B cell (primary cell): ENCODE measurements at regions not wholly inside any gene's neighbourhood (a gene's known extent, or its start where the extent isn't known, plus 50 kb on each side); places are given as distances from the start of the nearest gene placed in this dataset.
"Not testable (repeated sequence)": the region's sequence is repeated elsewhere in the genome, so short reads cannot be mapped to it uniquely, and the experiment has no call there.

ENCODE experiments used
- ATAC-seq: fragments of 200-7000 bp; cut with Tn5 transposase; one replicate; pipeline ENCODE4 v1.10.0; 2021; ENCODE audit warnings: low read depth, mild to moderate bottlenecking, moderate number of reproducible peaks, moderate library complexity
- CTCF ChIA-PET: fragments of 350-600 bp; sonication (Branson Sonifier 250); formaldehyde crosslinking; loops from one replicate; lab custom pipeline; 2021; ENCODE audit warnings: antibody characterized with exemption, inconsistent platforms; lab: Charles Lee
- POLR2A ChIA-PET: fragments of 350-600 bp; sonication (Branson Sonifier 250); formaldehyde crosslinking; loops from one replicate; lab custom pipeline; 2021; ENCODE audit warnings: antibody characterized with exemption; lab: Charles Lee
- DNase-seq: peaks from one replicate; pipeline ENCODE4 v3.0.0; 2013
- H2AFZ ChIP-seq: 2 replicates; pipeline ENCODE4 v1.6.1; 2012; ENCODE audit warnings: mild to moderate bottlenecking, low read depth, low read length; ENCODE audit not compliant: insufficient read depth, poor library complexity, severe bottlenecking
- H3K27ac ChIP-seq, 2 donors: 1 replicate in 1 of 2; 2 replicates in 1 of 2; pipeline ENCODE4 v1.5.1; 2012 to 2013; ENCODE audit warnings: low read length in 2 of 2, mild to moderate bottlenecking in 2 of 2, moderate library complexity in 1 of 2
- H3K27me3 ChIP-seq, 4 experiments: fragments of 200-600 bp in 1 of 4; sonication (generic) in 1 of 4; replicated peaks in 1 of 4; 1 replicate in 2 of 4; 2 replicates in 2 of 4; pipeline versions ENCODE4 v1.6.1 to v1.7.0; 2013 to 2016; ENCODE audit warnings: low read length in 3 of 4, mild to moderate bottlenecking in 2 of 4, mixed read lengths in 1 of 4, moderate library complexity in 1 of 4; ENCODE audit not compliant: insufficient read depth in 4 of 4, control insufficient read depth in 3 of 4; ENCODE audit errors: control extremely low read depth in 1 of 4
- H3K36me3 ChIP-seq, 2 experiments: replicated peaks in 1 of 2; 1 replicate in 1 of 2; 2 replicates in 1 of 2; pipeline versions ENCODE4 v1.6.1 to v1.7.1; 2013; ENCODE audit warnings: low read length in 1 of 2; ENCODE audit not compliant: insufficient read depth in 2 of 2, control insufficient read depth in 1 of 2; ENCODE audit errors: control extremely low read depth in 1 of 2, extremely low read depth in 1 of 2
- H3K4me1 ChIP-seq, 2 donors: fragments of 200-600 bp in 1 of 2; sonication (generic) in 1 of 2; 1 replicate in 1 of 2; 2 replicates in 1 of 2; pipeline versions ENCODE4 v1.5.1 to v1.6.1; 2013 to 2017; ENCODE audit warnings: low read length in 2 of 2; ENCODE audit not compliant: control insufficient read depth in 2 of 2, insufficient read depth in 2 of 2
- H3K4me2 ChIP-seq: replicated peaks from 2 replicates; pipeline ENCODE3; 2012; ENCODE audit warnings: mild to moderate bottlenecking, low read depth, low read length; ENCODE audit not compliant: poor library complexity, severe bottlenecking
- H3K4me3 ChIP-seq, 5 experiments: fragments of 200-600 bp in 1 of 5; sonication (generic) in 1 of 5; 1 replicate in 3 of 5; 2 replicates in 2 of 5; pipeline versions ENCODE4 v1.5.1 to v1.7.0; 2011 to 2016; ENCODE audit warnings: low read length in 4 of 5, mild to moderate bottlenecking in 4 of 5, low read depth in 2 of 5, control low read depth in 1 of 5, moderate library complexity in 1 of 5; ENCODE audit not compliant: insufficient read depth in 1 of 5; ENCODE audit errors: control extremely low read depth in 1 of 5, extremely low read depth in 1 of 5
- H3K79me2 ChIP-seq: fragments of 200-600 bp; sonication (generic); one replicate; pipeline ENCODE4 v1.6.0; 2016; ENCODE audit warnings: low read length; ENCODE audit not compliant: control insufficient read depth, insufficient read depth
- H3K9ac ChIP-seq: fragments of 200-600 bp; sonication (generic); 2 replicates; pipeline ENCODE4 v1.6.1; 2017; ENCODE audit warnings: mild to moderate bottlenecking, low read length, moderate library complexity
- H3K9me3 ChIP-seq, 3 donors: one replicate each; pipeline versions ENCODE4 v1.6.1 to v1.7.1; 2013; ENCODE audit warnings: low read length in 2 of 3; ENCODE audit not compliant: control insufficient read depth in 2 of 3, insufficient read depth in 1 of 3; ENCODE audit errors: control extremely low read depth in 1 of 3
- H4K20me1 ChIP-seq: 2 replicates; pipeline ENCODE4 v1.6.0; 2012; ENCODE audit warnings: mild to moderate bottlenecking, low read length; ENCODE audit not compliant: insufficient read depth, control insufficient read depth, poor library complexity, severe bottlenecking
- H3K27ac Mint-ChIP-seq: one replicate; pipeline ENCODE4 v1.8.0; 2021; ENCODE audit warnings: mixed read lengths
- H3K27me3 Mint-ChIP-seq: one replicate; pipeline ENCODE4 v1.8.0; 2021; ENCODE audit warnings: mixed read lengths
- H3K4me1 Mint-ChIP-seq: one replicate; pipeline ENCODE4 v1.8.0; 2021; ENCODE audit warnings: mixed read lengths
- H3K4me3 Mint-ChIP-seq: one replicate; pipeline ENCODE4 v1.8.0; 2021; ENCODE audit warnings: mixed read lengths
- H3K9me3 Mint-ChIP-seq: one replicate; pipeline ENCODE4 v1.8.0; 2022; ENCODE audit warnings: mixed read lengths; ENCODE audit not compliant: insufficient read depth
- CTCF ChIP-seq: fragments of 200-600 bp; IDR thresholded peaks from one replicate; pipeline ENCODE4 v1.8.0; 2022; ENCODE audit warnings: antibody characterized with exemption, mild to moderate bottlenecking
- EZH2 ChIP-seq: IDR thresholded peaks from 2 replicates; pipeline ENCODE4 v1.6.1; 2012; ENCODE audit warnings: borderline replicate concordance, low read depth, mild to moderate bottlenecking, moderate library complexity, low read length; ENCODE audit not compliant: insufficient read depth, poor library complexity, severe bottlenecking
- WGBS: methylation state at CpG from one replicate; pipeline ENCODE4 v1.1.5; 2013; ENCODE audit warnings: missing lambda C conversion rate; ENCODE audit not compliant: insufficient coverage; 5-methylcytosine and 5-hydroxymethylcytosine counted together
- intact Hi-C: fragments of 100-400 bp; cut with micrococcal nuclease; formaldehyde crosslinking; loops from one replicate; pipeline ENCODE4 v1.10.0; 2022

DNA sequence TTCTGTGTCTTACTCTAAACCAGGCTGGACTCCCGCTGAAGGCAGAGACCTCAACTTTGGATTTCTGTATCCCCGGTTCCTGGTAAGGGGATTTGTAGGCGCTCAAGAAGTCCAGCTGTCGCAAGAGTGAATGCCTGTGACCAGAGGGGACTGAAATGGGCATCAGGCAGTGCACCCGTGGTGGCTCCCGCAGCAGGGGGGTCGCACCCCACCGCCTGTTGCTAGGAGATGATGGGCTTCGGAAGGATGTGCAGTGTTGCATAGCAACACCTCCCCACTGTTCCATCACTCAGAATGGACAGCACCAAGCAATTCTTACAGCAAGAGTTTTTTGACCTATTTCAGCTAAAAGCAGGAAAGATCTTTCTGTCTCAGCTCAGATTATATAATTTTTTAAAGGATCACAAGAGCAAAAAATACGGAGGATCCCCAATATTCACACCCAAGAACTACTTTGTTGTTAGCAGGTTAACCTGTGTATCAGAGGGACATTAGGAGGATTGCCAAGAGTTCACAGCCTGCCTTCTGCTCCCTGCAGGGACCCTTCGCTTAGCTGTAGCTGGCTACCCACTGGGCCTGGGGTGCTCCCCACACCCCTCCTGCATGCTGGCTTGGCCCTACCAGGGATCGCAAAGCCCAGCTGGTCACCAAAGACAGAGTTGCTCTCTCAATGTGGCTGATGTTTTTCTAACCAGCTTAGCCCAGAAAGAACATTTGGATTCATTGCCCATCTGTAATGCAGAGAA, 63.8 kb downstream of the SOWAHC start:
- Mint-ChIP-seq H3K27me3 (peaks cover 10% of the 10 kb centered on the region), H3K9me3 (no peaks in the 10 kb centered on the region), H3K27ac (no peak overlapping the region), H3K4me1 (no peaks in the 10 kb centered on the region), H3K4me3 (no peak overlapping the region)
- ChIA-PET CTCF (no interaction called here), POLR2A (no interaction called here)
- Histone ChIP-seq H2AFZ (no peak overlapping the region), H3K9ac (no peak overlapping the region), H3K36me3 (no peaks in the 10 kb centered on the region), H3K79me2 (no peaks in the 10 kb centered on the region), H3K27ac (no peak overlapping the region), H3K4me3 (no peak overlapping the region), H4K20me1 (no peaks in the 10 kb centered on the region), H3K4me2 (no peak overlapping the region), H3K4me1 (no peaks in the 10 kb centered on the region), H3K27me3 (no peaks in the 10 kb centered on the region), H3K9me3 (no peaks in the 10 kb centered on the region)
- ATAC-seq (no peak), DNase-seq (no peak)
- TF ChIP-seq EZH2 (no peak), CTCF (no peak)
- 89% methylated on average over 8 of the region's 12 CpGs for WGBS
- intact Hi-C loops, result no loop called here

GRCh38 chr2:109678724-109679201, 64.6 kb downstream of the SOWAHC start:
- CTCF ChIA-PET, H2AFZ ChIP-seq, DNase-seq, H3K27me3 Mint-ChIP-seq, H3K4me1 ChIP-seq, H3K27me3 ChIP-seq, H3K9ac ChIP-seq, H3K9me3 Mint-ChIP-seq, POLR2A ChIA-PET, H3K27ac ChIP-seq, H3K79me2 ChIP-seq, ATAC-seq, H3K9me3 ChIP-seq, intact Hi-C loops, H3K4me3 Mint-ChIP-seq, H3K4me1 Mint-ChIP-seq, H3K27ac Mint-ChIP-seq, H3K4me2 ChIP-seq, H4K20me1 ChIP-seq, H3K4me3 ChIP-seq, H3K36me3 ChIP-seq: not testable (repeated sequence)
- whole genome bisulfite sequencing, result 79% methylated on average over 6 of the region's 10 CpGs
